ENCODE measurements at regions not wholly inside any gene's neighbourhood (a gene's known extent, or its start where the extent isn't known, plus 50 kb on each side); places are given as distances from the start of the nearest gene placed in this dataset.

DNA sequence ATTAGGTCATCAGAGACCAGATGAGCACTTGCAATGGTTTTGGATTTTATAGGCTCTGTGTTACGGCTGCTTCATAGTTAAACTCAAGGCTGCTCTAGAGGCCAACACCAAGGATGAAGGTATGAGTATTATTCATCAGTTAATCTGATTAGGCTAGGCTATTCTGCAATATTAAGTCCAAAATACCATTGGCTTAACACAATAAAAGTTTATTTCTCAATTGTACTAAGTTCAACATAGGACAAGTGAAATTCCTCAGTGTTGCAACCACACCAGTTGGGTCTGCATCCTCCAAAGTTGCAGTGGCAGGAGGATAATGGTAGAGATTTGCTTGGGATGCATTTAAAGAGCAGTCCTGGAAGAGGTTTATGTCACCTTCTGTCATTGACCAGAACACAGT, 538.3 kb upstream of the CDH2 start:
- H3K36me3 ChIP-seq (ENCODE audit: control insufficient read depth, insufficient read depth, low read length) = no peaks in the 10 kb centered on the region
- DNase-seq (ENCODE audit: extremely low read depth, insufficient read length) = no peak
- H3K4me3 ChIP-seq (replicated peaks; ENCODE audit: low read depth, low read length) = no peak overlapping the region
- H3K27me3 ChIP-seq (replicated peaks; ENCODE audit: control insufficient read depth, insufficient read depth, low read length) = no peaks in the 10 kb centered on the region
- TF ChIP-seq, protein P1, sequence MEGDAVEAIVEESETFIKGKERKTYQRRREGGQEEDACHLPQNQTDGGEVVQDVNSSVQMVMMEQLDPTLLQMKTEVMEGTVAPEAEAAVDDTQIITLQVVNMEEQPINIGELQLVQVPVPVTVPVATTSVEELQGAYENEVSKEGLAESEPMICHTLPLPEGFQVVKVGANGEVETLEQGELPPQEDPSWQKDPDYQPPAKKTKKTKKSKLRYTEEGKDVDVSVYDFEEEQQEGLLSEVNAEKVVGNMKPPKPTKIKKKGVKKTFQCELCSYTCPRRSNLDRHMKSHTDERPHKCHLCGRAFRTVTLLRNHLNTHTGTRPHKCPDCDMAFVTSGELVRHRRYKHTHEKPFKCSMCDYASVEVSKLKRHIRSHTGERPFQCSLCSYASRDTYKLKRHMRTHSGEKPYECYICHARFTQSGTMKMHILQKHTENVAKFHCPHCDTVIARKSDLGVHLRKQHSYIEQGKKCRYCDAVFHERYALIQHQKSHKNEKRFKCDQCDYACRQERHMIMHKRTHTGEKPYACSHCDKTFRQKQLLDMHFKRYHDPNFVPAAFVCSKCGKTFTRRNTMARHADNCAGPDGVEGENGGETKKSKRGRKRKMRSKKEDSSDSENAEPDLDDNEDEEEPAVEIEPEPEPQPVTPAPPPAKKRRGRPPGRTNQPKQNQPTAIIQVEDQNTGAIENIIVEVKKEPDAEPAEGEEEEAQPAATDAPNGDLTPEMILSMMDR (IDR thresholded peaks at IDR 0.05; ENCODE audit: insufficient read depth, low read length, poor library complexity, severe bottlenecking) = no peak

DNA sequence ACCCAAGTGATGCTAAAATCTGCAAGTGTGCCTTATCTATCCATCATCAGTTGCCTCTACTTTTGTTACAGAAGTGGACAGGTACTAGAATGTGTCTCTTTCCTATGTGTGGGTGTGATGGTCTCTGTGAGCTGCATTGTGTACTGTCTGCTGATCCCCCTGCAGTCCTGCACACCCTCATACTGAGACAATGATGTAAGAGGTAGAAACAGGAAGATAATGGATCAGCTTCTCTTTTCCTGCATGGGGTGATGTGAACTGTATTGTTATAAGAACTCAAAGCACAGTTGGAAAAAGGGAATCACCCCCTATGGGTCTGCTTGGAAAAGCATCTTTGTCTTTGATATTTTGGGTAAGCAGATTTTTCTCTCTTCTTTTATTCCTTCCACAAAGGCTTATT, 537.6 kb upstream of the CDH2 start:
- TF ChIP-seq, protein P1 (IDR thresholded peaks at IDR 0.05; ENCODE audit: insufficient read depth, low read length, poor library complexity, severe bottlenecking) = no peak
- no peaks in the 10 kb centered on the region for H3K36me3 ChIP-seq (ENCODE audit: control insufficient read depth, insufficient read depth, low read length)
- H3K27me3 ChIP-seq (replicated peaks; ENCODE audit: control insufficient read depth, insufficient read depth, low read length) = no peaks in the 10 kb centered on the region
- no peak for DNase-seq (ENCODE audit: extremely low read depth, insufficient read length)
- H3K4me3 ChIP-seq (replicated peaks; ENCODE audit: low read depth, low read length) = no peak overlapping the region

DNA sequence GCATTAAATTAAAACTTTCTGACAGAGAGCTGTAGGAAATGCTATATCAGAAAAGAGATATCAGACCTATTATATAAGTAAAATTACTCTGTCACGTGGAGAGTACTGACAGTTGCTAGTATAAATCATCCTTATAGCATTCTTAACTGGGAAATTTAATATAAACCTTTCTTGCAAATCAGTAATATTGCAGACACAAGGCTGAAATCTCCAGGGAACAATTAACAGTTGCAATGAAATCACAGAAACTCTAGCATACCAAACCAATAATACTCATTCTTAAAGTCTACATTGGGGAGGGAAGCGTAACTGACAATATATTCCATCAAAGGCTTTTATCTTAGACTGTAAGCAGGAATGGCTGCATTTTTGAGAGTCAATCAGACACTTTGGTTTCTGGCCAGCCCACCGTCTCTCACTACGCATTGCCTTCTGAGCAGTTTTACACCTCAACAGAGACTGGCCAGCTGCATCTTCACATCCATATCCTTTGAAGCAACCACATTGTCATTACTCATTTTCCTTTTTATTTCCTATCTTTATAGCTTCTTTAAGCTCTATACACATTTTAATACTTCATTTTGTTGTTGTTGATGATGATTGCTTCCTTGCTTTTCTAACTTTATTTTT, 536.0 kb upstream of the CDH2 start:
- TF ChIP-seq, protein P1 (IDR thresholded peaks at IDR 0.05; ENCODE audit: insufficient read depth, low read length, poor library complexity, severe bottlenecking) = no peak

DNA sequence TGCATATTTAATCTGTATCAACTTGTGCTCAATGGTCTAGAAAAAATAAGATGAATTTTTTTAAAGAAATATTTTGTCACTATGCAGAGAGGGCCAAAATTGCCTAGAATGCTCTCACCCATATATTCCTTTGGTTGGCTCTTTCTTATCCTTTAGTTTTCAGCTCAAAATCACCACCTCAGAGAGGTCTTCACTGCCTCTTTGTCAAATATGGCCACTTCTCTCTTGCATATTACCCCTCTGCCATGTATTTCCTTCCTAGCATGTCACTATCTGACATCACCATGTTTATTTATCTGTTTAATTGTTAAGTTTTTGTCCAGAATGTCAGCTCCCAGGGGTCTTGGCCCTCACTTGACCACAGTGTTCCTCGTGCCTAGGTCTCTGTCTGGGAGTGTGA, 535.2 kb upstream of the CDH2 start:
- DNase-seq (ENCODE audit: extremely low read depth, insufficient read length) = no peak
- TF ChIP-seq, protein P1 (IDR thresholded peaks at IDR 0.05; ENCODE audit: insufficient read depth, low read length, poor library complexity, severe bottlenecking) = no peak
- no peaks in the 10 kb centered on the region for H3K36me3 ChIP-seq (ENCODE audit: control insufficient read depth, insufficient read depth, low read length)
- H3K4me3 ChIP-seq (replicated peaks; ENCODE audit: low read depth, low read length) = no peak overlapping the region
- H3K27me3 ChIP-seq (replicated peaks; ENCODE audit: control insufficient read depth, insufficient read depth, low read length) = no peaks in the 10 kb centered on the region

More for the DNA sequence above, 536.0 kb upstream of the CDH2 start:
- H3K27me3 ChIP-seq (replicated peaks; ENCODE audit: control insufficient read depth, insufficient read depth, low read length) = no peaks in the 10 kb centered on the region
- no peaks in the 10 kb centered on the region for H3K36me3 ChIP-seq (ENCODE audit: control insufficient read depth, insufficient read depth, low read length)
- no peak overlapping the region for H3K4me3 ChIP-seq (replicated peaks; ENCODE audit: low read depth, low read length)
- DNase-seq (ENCODE audit: extremely low read depth, insufficient read length) = no peak

DNA sequence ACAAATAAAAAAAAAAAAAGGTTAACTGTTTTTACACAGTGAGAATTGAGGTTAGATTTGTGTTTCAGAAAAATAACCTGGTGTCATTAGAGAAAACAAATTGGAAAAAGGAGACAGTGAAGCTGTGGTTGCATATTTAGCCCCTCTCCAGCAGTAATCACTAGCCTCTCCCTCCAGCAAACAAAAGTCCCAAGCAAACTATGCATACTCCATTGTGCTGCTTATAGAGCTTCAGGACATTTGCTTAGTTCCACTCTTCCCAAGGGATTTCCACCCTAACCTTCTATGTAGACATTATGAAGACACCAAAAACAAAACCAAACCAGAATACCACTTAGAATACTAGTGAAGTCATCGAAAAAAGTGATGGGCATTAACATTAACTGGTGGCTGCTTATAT, 534.2 kb upstream of the CDH2 start:
- no peaks in the 10 kb centered on the region for H3K27me3 ChIP-seq (replicated peaks; ENCODE audit: control insufficient read depth, insufficient read depth, low read length)
- TF ChIP-seq, protein P1 (IDR thresholded peaks at IDR 0.05; ENCODE audit: insufficient read depth, low read length, poor library complexity, severe bottlenecking) = no peak
- DNase-seq (ENCODE audit: extremely low read depth, insufficient read length) = no peak
- H3K36me3 ChIP-seq (ENCODE audit: control insufficient read depth, insufficient read depth, low read length) = no peaks in the 10 kb centered on the region
- H3K4me3 ChIP-seq (replicated peaks; ENCODE audit: low read depth, low read length) = no peak overlapping the region

DNA sequence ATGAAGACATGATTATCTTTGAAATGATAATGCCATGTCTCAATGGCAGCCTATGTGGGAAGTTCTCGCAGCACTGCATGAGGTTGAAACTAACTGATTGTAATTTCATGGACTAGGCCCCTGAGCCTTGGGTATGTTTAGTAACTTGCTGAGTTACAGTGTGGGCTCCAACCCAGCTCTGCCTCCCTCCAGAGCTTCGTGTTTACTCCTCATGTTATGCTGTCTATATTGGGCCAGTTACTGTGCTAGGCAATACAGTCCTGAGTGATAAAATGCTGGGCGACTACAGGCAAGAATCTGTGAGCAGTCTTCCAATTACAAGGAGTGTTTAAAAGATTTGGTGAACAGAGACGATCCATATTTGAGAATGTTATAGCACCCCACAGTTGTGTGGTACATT, 530.1 kb upstream of the CDH2 start:
- TF ChIP-seq, protein P1 (IDR thresholded peaks at IDR 0.05; ENCODE audit: insufficient read depth, low read length, poor library complexity, severe bottlenecking) = no peak
- DNase-seq (ENCODE audit: extremely low read depth, insufficient read length) = no peak
- H3K27me3 ChIP-seq (replicated peaks; ENCODE audit: control insufficient read depth, insufficient read depth, low read length) = no peaks in the 10 kb centered on the region
- H3K4me3 ChIP-seq (replicated peaks; ENCODE audit: low read depth, low read length) = no peak overlapping the region
- no peaks in the 10 kb centered on the region for H3K36me3 ChIP-seq (ENCODE audit: control insufficient read depth, insufficient read depth, low read length)
